DMS153 (cell line): ENCODE measurements at regions not wholly inside any gene's neighbourhood (a gene's known extent, or its start where the extent isn't known, plus 50 kb on each side); places are given as distances from the start of the nearest gene placed in this dataset.

Experiments
- DNase-seq: peaks from one replicate; lab custom pipeline; 2025; lab: John Stamatoyannopoulos, UW

DNA sequence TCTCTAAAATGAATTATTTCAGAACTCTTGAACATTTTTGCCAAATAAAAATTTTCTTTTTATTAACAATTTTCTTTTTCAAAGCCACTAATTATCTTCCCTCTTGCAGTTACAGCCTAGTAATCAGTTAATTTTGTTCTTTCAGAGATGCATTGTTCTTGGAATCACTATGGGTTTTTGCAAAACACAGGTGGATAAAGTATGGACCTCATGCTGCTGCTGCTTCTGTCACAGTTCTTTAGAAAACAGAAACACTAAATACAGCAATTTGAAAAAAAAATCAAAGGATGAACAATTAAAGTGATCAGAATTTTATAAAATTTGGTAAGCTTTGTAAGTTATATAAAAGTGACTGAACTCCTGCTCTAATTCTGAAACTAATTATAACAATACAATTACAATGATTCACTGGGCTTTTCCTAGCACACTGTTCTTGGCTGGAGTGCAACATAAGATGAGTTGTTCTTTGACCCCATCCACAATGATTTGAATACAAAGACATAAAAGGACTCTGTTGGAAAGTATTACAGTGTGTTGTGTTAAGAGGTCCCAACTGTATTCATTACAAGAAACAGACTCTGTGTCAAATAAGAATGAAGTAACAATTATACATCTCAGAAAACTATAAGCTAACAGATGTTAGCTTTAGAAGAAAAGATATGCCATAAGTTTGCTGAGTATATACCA lies 59.4 kb upstream of the GK2 start:
- no peak for DNase-seq

DNA sequence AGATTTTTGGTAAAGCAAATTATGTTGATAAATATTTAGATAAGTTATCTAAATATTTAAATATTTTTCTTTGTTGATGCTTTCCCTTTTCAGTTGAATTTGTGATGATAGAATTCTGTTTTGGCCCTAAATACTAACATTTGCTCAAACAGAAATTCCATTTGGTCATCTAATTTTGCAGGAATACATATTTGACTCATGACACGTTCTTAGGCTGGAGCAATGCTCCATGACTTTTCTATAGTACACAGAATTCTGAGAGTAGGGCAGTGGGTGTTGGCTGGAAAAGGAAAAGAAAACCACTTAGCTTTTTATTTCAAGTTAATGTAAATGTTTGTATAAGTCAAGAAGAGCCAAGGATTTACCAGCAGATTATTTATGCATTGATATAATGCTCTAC lies 58.6 kb upstream of the GK2 start:
- DNase-seq: no peak
